Naive B cell (primary cell): ENCODE measurements at regions not wholly inside any gene's neighbourhood (a gene's known extent, or its start where the extent isn't known, plus 50 kb on each side); places are given as distances from the start of the nearest gene placed in this dataset.
"Not testable (repeated sequence)": the region's sequence is repeated elsewhere in the genome, so short reads cannot be mapped to it uniquely, and the experiment has no call there.

Source experiments
- ATAC-seq, 2 donors: fragments of 150-1000 bp; cut with Tn5 transposase; 2 replicates each; pipeline ENCODE4 v1.10.0; 2021; ENCODE audit warnings: low read depth in 2 of 2, mild to moderate bottlenecking in 2 of 2, moderate library complexity in 2 of 2
- DNase-seq: peaks from one replicate; pipeline ENCODE4 v3.0.0; 2022
- H3K27ac Mint-ChIP-seq, 6 donors: one replicate each; pipeline ENCODE4 v1.8.0; 2020 to 2022; ENCODE audit warnings: mild to moderate bottlenecking in 6 of 6, mixed read lengths in 6 of 6, moderate library complexity in 5 of 6, inconsistent platforms in 2 of 6
- H3K27me3 Mint-ChIP-seq, 3 donors: one replicate each; pipeline ENCODE4 v1.8.0; 2021 to 2022; ENCODE audit warnings: mixed read lengths in 3 of 3, mild to moderate bottlenecking in 1 of 3
- H3K36me3 Mint-ChIP-seq, 2 donors: one replicate each; pipeline ENCODE4 v1.8.0; 2020 to 2022; ENCODE audit warnings: mixed read lengths in 2 of 2, inconsistent platforms in 1 of 2, mild to moderate bottlenecking in 1 of 2
- H3K4me1 Mint-ChIP-seq, 3 donors: one replicate each; pipeline ENCODE4 v1.8.0; 2020 to 2022; ENCODE audit warnings: mixed read lengths in 3 of 3, inconsistent platforms in 1 of 3, mild to moderate bottlenecking in 1 of 3, moderate library complexity in 1 of 3
- H3K4me3 Mint-ChIP-seq, 8 donors: one replicate each; pipeline ENCODE4 v1.8.0; 2020 to 2022; ENCODE audit warnings: mild to moderate bottlenecking in 8 of 8, mixed read lengths in 8 of 8, moderate library complexity in 8 of 8, inconsistent platforms in 2 of 8
- H3K9me3 Mint-ChIP-seq, 7 donors: one replicate each; pipeline ENCODE4 v1.8.0; 2020 to 2022; ENCODE audit warnings: mixed read lengths in 7 of 7, mild to moderate bottlenecking in 5 of 7, inconsistent platforms in 2 of 7, moderate library complexity in 1 of 7

GRCh38 chr18:52090005-52090404, 250.0 kb upstream of the DCC start:
- Mint-ChIP-seq H3K27ac (no peak overlapping the region), H3K27me3 (no peaks in the 10 kb centered on the region), H3K4me3 (no peak overlapping the region), H3K36me3 (no peaks in the 10 kb centered on the region), H3K4me1 (no peaks in the 10 kb centered on the region), H3K9me3 (peaks cover 0 to 14% (median 3%) of the 10 kb centered on the region in 7 donors)
- DNase-seq (no peak), ATAC-seq (no peak)

DNA sequence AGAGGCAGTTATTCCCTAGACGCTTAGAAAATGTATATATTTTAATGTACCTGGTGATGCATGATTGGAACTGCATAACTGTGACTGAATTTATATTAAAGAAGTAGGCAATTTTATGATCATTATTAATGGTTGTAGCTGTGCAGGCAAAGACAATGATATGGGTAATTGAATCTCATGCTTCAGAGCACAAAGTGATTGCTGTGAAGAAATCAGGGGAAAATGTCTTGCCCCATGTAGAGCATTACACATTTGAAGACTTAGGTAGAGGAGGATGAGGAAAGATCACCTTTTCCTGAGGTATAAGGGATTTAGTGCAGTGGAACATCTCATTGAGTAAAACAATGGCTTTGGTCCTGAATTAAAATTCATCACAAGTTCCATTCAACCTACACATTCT, 246.8 kb upstream of the DCC start:
- Mint-ChIP-seq H3K4me1 (no peaks in the 10 kb centered on the region), H3K27ac (no peak overlapping the region), H3K27me3 (no peaks in the 10 kb centered on the region), H3K4me3 (no peak overlapping the region), H3K36me3 (no peaks in the 10 kb centered on the region), H3K9me3 (peaks cover 0 to 18% (median 5%) of the 10 kb centered on the region in 7 donors)
- ATAC-seq (no peak), DNase-seq (no peak)

DNA sequence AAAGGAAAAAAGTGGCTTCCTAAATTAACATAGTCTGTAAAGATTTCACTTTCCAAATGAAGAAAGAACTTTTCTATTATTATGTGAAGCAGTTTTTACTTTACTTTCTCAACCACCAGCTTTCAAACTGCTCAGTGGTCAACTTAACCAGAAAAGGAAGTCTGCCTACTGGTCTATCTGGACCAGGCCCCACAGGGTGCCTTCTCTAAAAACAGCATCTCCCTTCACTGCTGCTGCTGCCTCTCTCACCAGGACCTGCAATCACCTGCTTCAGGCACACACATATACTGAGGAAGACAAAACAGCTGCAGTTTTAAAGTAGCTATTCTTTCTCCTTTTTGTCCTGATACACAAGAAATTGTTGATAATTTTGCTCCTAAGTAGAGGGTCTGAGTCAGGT, 221.3 kb upstream of the DCC start:
- no peak for DNase-seq
- no peaks in the 10 kb centered on the region for H3K36me3 Mint-ChIP-seq
- peaks cover 0 to 6% (median 0%) of the 10 kb centered on the region in 7 donors for H3K9me3 Mint-ChIP-seq
- ATAC-seq = no peak
- H3K4me3 Mint-ChIP-seq = no peak overlapping the region
- no peaks in the 10 kb centered on the region for H3K4me1 Mint-ChIP-seq
- H3K27me3 Mint-ChIP-seq = no peaks in the 10 kb centered on the region
- H3K27ac Mint-ChIP-seq = no peak overlapping the region

GRCh38 chr18:52130624-52131301, 209.2 kb upstream of the DCC start:
- ATAC-seq = no peak
- peaks cover 0 to 12% (median 4%) of the 10 kb centered on the region in 7 donors for H3K9me3 Mint-ChIP-seq
- no peaks in the 10 kb centered on the region for H3K4me1 Mint-ChIP-seq
- H3K27ac Mint-ChIP-seq = no peak overlapping the region
- no peaks in the 10 kb centered on the region for H3K27me3 Mint-ChIP-seq
- H3K4me3 Mint-ChIP-seq = no peak overlapping the region
- no peak for DNase-seq
- H3K36me3 Mint-ChIP-seq = no peaks in the 10 kb centered on the region

GRCh38 chr18:52131845-52132244, 208.2 kb upstream of the DCC start:
- Mint-ChIP-seq H3K36me3 (no peaks in the 10 kb centered on the region), H3K9me3 (peaks cover 3 to 12% (median 7%) of the 10 kb centered on the region in 7 donors), H3K4me3 (no peak overlapping the region), H3K27ac (no peak overlapping the region), H3K4me1 (no peaks in the 10 kb centered on the region), H3K27me3 (no peaks in the 10 kb centered on the region)
- no peak for DNase-seq
- ATAC-seq = no peak

DNA sequence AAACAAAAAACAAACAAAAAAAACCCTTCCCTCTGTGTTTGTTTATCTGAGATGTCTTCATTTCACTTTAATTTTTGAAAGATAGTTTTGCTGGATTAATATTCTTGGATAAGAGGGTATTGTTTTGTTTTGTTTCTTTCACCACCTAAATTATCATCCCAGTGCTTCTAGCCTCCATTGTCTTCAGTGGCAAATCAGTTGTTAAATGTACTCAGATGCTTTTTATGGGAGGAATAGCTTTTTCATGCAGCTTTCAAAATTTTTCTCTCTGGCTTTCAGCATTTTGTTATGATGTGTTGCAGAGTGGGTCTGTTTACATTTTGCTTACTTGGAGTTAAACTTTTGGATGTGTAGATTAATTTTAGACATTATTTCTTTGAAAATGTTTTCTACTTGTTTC, 203.5 kb upstream of the DCC start:
- H3K9me3 Mint-ChIP-seq = peaks cover 3 to 28% (median 10%) of the 10 kb centered on the region in 7 donors

GRCh38 chr18:52140986-52141385, 199.0 kb upstream of the DCC start:
- Mint-ChIP-seq H3K27ac (no peak overlapping the region), H3K36me3 (no peaks in the 10 kb centered on the region), H3K4me1 (no peaks in the 10 kb centered on the region), H3K27me3 (no peaks in the 10 kb centered on the region), H3K4me3 (no peak overlapping the region), H3K9me3 (peaks cover 10 to 44% (median 13%) of the 10 kb centered on the region in 7 donors)
- ATAC-seq = no peak
- no peak for DNase-seq

More for the DNA sequence above, 203.5 kb upstream of the DCC start:
- no peaks in the 10 kb centered on the region for H3K36me3 Mint-ChIP-seq
- no peaks in the 10 kb centered on the region for H3K27me3 Mint-ChIP-seq
- ATAC-seq (no peak), DNase-seq (no peak)
- H3K4me1 Mint-ChIP-seq = no peaks in the 10 kb centered on the region
- no peak overlapping the region for H3K4me3 Mint-ChIP-seq
- H3K27ac Mint-ChIP-seq = no peak overlapping the region

DNA sequence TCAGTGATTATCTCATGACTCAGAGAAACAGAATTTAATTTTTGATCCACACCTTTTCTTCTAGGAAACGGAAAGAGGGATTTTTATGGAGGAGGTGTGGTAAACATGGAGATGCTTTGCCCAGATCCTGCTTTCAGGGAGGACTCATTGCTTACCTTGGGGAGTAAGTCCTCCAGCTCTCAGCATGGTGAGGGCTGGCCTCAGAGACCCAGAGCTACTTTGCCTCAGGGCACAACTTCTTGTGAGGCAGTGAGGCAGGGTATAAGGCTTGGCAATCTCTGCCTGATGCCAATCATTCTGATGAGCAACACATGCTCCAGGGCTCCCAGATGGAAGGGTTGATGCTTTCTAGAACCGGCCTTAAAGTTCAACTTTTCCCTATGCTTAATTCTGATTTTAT, 189.9 kb upstream of the DCC start:
- Mint-ChIP-seq H3K4me3 (no peak overlapping the region), H3K27me3 (no peaks in the 10 kb centered on the region), H3K9me3 (peaks cover 0 to 27% (median 5%) of the 10 kb centered on the region in 7 donors), H3K36me3 (no peaks in the 10 kb centered on the region), H3K27ac (no peak overlapping the region), H3K4me1 (peaks cover 0 to 4% (median 0%) of the 10 kb centered on the region in 3 donors)
- no peak for ATAC-seq
- no peak for DNase-seq

DNA sequence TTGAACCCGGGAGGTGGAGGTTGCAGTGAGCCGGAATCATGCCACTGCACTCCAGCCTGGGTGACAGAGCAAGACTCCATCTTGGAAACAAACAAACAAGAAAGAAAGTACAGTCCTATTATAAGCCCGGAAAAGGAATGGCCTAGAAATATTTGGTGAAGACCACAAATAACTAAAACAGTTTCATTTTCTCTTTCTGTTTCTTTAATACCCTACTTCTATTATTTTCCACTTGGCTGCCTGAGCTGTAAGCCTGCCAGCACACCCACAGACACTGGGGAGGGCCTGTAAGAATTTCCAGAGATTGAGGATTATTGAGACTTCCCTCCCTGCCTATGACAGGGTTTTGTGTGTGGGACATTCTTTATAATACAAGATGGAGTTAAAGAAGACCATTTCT, 188.0 kb upstream of the DCC start:
- H3K27me3 Mint-ChIP-seq = no peaks in the 10 kb centered on the region
- H3K4me3 Mint-ChIP-seq = no peak overlapping the region
- H3K4me1 Mint-ChIP-seq = peaks cover 0 to 4% (median 0%) of the 10 kb centered on the region in 3 donors
- ATAC-seq (no peak), DNase-seq (no peak)
- H3K36me3 Mint-ChIP-seq = no peaks in the 10 kb centered on the region
- no peak overlapping the region for H3K27ac Mint-ChIP-seq
- H3K9me3 Mint-ChIP-seq = peaks cover 0 to 17% (median 5%) of the 10 kb centered on the region in 7 donors

- Mint-ChIP-seq H3K36me3 (no peaks in the 10 kb centered on the region), H3K4me3 (no peak overlapping the region), H3K4me1 (peaks cover 0 to 4% (median 0%) of the 10 kb centered on the region in 3 donors), H3K27ac (no peak overlapping the region), H3K27me3 (no peaks in the 10 kb centered on the region), H3K9me3 (peaks cover 0 to 3% (median 0%) of the 10 kb centered on the region in 7 donors)
- no peak for ATAC-seq
- DNase-seq = no peak
Measured at GRCh38 chr18:52156166-52156565, 183.8 kb upstream of the DCC start.

- no peak overlapping the region for H3K27ac Mint-ChIP-seq
- no peaks in the 10 kb centered on the region for H3K27me3 Mint-ChIP-seq
- ATAC-seq (no peak), DNase-seq (no peak)
- peaks cover 0 to 8% (median 4%) of the 10 kb centered on the region in 7 donors for H3K9me3 Mint-ChIP-seq
- no peaks in the 10 kb centered on the region for H3K36me3 Mint-ChIP-seq
- H3K4me3 Mint-ChIP-seq = no peak overlapping the region
- H3K4me1 Mint-ChIP-seq = no peaks in the 10 kb centered on the region
Measured at GRCh38 chr18:52160636-52161035, 179.4 kb upstream of the DCC start.

GRCh38 chr18:52163478-52163877, 176.5 kb upstream of the DCC start:
- H3K36me3 Mint-ChIP-seq = no peaks in the 10 kb centered on the region
- H3K4me3 Mint-ChIP-seq = no peak overlapping the region
- H3K4me1 Mint-ChIP-seq = no peaks in the 10 kb centered on the region
- ATAC-seq (no peak), DNase-seq (no peak)
- no peak overlapping the region for H3K27ac Mint-ChIP-seq
- no peaks in the 10 kb centered on the region for H3K27me3 Mint-ChIP-seq
- peaks cover 0 to 8% (median 4%) of the 10 kb centered on the region in 7 donors for H3K9me3 Mint-ChIP-seq

DNA sequence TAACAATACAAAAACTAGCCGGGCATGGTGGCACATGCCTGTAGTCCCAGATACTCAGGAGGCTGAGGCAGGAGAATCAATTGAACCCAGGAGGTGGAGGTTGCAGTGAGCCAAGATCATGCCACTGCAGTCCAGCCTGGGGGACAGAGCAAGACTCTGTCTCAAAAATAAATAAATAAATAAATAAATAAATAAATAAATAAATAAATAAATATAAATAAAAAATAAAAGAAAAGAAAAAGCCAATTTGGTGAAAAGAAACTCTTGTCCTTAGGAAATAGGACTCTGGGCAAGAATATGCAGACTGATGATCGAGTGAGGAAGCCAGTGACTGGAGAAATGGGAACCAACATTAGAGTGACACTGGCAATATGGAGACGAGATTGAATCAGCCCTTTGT, 171.9 kb upstream of the DCC start:
- not testable (repeated sequence) for H3K9me3 Mint-ChIP-seq, DNase-seq, H3K27me3 Mint-ChIP-seq, H3K4me1 Mint-ChIP-seq, H3K4me3 Mint-ChIP-seq, H3K36me3 Mint-ChIP-seq, ATAC-seq, H3K27ac Mint-ChIP-seq

- no peak overlapping the region for H3K27ac Mint-ChIP-seq
- no peaks in the 10 kb centered on the region for H3K4me1 Mint-ChIP-seq
- no peaks in the 10 kb centered on the region for H3K27me3 Mint-ChIP-seq
- H3K9me3 Mint-ChIP-seq = peaks cover 0 to 4% (median 0%) of the 10 kb centered on the region in 7 donors
- H3K36me3 Mint-ChIP-seq = no peaks in the 10 kb centered on the region
- H3K4me3 Mint-ChIP-seq = no peak overlapping the region
- DNase-seq (no peak), ATAC-seq (no peak)
Measured at GRCh38 chr18:52174220-52174619, 165.8 kb upstream of the DCC start.

- Mint-ChIP-seq H3K27me3 (no peaks in the 10 kb centered on the region), H3K4me3 (no peak overlapping the region), H3K4me1 (no peaks in the 10 kb centered on the region), H3K9me3 (peaks cover 0 to 7% (median 0%) of the 10 kb centered on the region in 7 donors), H3K27ac (no peak overlapping the region), H3K36me3 (no peaks in the 10 kb centered on the region)
- no peak for ATAC-seq
- DNase-seq = no peak
Measured at GRCh38 chr18:52175406-52175805, 164.6 kb upstream of the DCC start.
